Neural progenitor cell (in vitro differentiated cells): ENCODE measurements at regions not wholly inside any gene's neighbourhood (a gene's known extent, or its start where the extent isn't known, plus 50 kb on each side); places are given as distances from the start of the nearest gene placed in this dataset.
A peak's percentile ranks its signal among the peaks of the same experiment; 100 is the strongest.

Experiments
- DNase-seq: peaks from one replicate; pipeline ENCODE4 v3.0.0-alpha.2; 2016; ENCODE audit warnings: low spot score
- H2AFZ ChIP-seq: fragments of 200-600 bp; sonication (generic); replicated peaks from 2 replicates; pipeline ENCODE4 v1.6.1; 2016; ENCODE audit warnings: antibody characterized with exemption
- H3F3A ChIP-seq: fragments of 200-600 bp; sonication (generic); 2 replicates; pipeline ENCODE4 v1.6.1; 2016; ENCODE audit warnings: antibody characterized with exemption, low read depth
- H3K27ac ChIP-seq: fragments of 200-600 bp; sonication (generic); 2 replicates; pipeline ENCODE4 v1.5.1; 2016; ENCODE audit warnings: mild to moderate bottlenecking
- H3K27me3 ChIP-seq: fragments of 200-600 bp; sonication (generic); 2 replicates; pipeline ENCODE4 v1.6.1; 2016; ENCODE audit warnings: mild to moderate bottlenecking, moderate library complexity
- H3K36me3 ChIP-seq: fragments of 200-600 bp; sonication (generic); 2 replicates; pipeline ENCODE4 v1.5.1; 2016
- H3K4me1 ChIP-seq: fragments of 200-600 bp; sonication (generic); 2 replicates; pipeline ENCODE4 v1.6.1; 2016; ENCODE audit warnings: mixed run types
- H3K4me2 ChIP-seq: fragments of 200-600 bp; sonication (generic); 2 replicates; pipeline ENCODE4 v1.6.1; 2016
- H3K4me3 ChIP-seq: fragments of 200-600 bp; sonication (generic); 2 replicates; pipeline ENCODE4 v1.5.1; 2016
- H3K79me2 ChIP-seq: fragments of 200-600 bp; sonication (generic); 2 replicates; pipeline ENCODE4 v1.6.1; 2016; ENCODE audit warnings: low read depth
- H3K9ac ChIP-seq: fragments of 200-600 bp; sonication (generic); 2 replicates; pipeline ENCODE4 v1.6.1; 2016
- H3K9me3 ChIP-seq: fragments of 200-600 bp; sonication (generic); 2 replicates; pipeline ENCODE4 v1.5.1; 2016; ENCODE audit warnings: low read depth
- H4K20me1 ChIP-seq: fragments of 200-600 bp; sonication (generic); 2 replicates; pipeline ENCODE4 v1.6.1; 2016; ENCODE audit warnings: low read depth
- H3K27ac Mint-ChIP-seq: 3 replicates; pipeline ENCODE4 v1.8.0; 2021; ENCODE audit warnings: mixed read lengths
- H3K27me3 Mint-ChIP-seq: 2 replicates; pipeline ENCODE4 v1.8.0; 2022; ENCODE audit warnings: low read depth, mild to moderate bottlenecking, inconsistent platforms, moderate library complexity, mixed read lengths; ENCODE audit not compliant: insufficient read depth
- H3K36me3 Mint-ChIP-seq: 3 replicates; pipeline ENCODE4 v1.8.0; 2021; ENCODE audit warnings: mixed read lengths
- H3K4me1 Mint-ChIP-seq: 3 replicates; pipeline ENCODE4 v1.8.0; 2021; ENCODE audit warnings: mixed read lengths
- H3K4me3 Mint-ChIP-seq: 3 replicates; pipeline ENCODE4 v1.8.0; 2021; ENCODE audit warnings: mild to moderate bottlenecking, moderate library complexity, mixed read lengths
- H3K9me3 Mint-ChIP-seq: 3 replicates; pipeline ENCODE4 v1.8.0; 2020; ENCODE audit warnings: mixed read lengths
- CTCF ChIP-seq: fragments of 200-600 bp; sonication (generic); IDR thresholded peaks from 2 replicates; pipeline ENCODE4 v1.5.1; 2017; ENCODE audit warnings: antibody characterized with exemption, mild to moderate bottlenecking
- EZH2 ChIP-seq: fragments of 200-600 bp; sonication (generic); IDR thresholded peaks from 2 replicates; pipeline ENCODE4 v1.6.1; 2017; ENCODE audit warnings: antibody characterized with exemption, mild to moderate bottlenecking, moderate library complexity
- EZH2phosphoT487 ChIP-seq: fragments of 200-600 bp; sonication (generic); IDR thresholded peaks from 2 replicates; pipeline ENCODE4 v1.6.1; 2017; ENCODE audit warnings: antibody characterized with exemption

- Histone ChIP-seq H3K27me3 (no peaks in the 10 kb centered on the region), H3K27ac (no peak overlapping the region), H4K20me1 (no peaks in the 10 kb centered on the region), H3F3A (no peaks in the 10 kb centered on the region), H3K79me2 (no peaks in the 10 kb centered on the region), H3K9me3 (peaks cover 11% of the 10 kb centered on the region), H2AFZ (no peak overlapping the region), H3K36me3 (no peaks in the 10 kb centered on the region), H3K4me3 (no peak overlapping the region), H3K4me2 (no peak overlapping the region), H3K4me1 (peaks cover 12% of the 10 kb centered on the region), H3K9ac (no peak overlapping the region)
- no peak overlapping the region for H3K27ac Mint-ChIP-seq
- DNase-seq: no peak
- TF ChIP-seq EZH2 (no peak), EZH2phosphoT487 (no peak)
- no peak overlapping the region for H3K4me3 Mint-ChIP-seq
- H3K9me3 Mint-ChIP-seq: peaks cover 30% of the 10 kb centered on the region
- H3K4me1 Mint-ChIP-seq: peaks cover 16% of the 10 kb centered on the region
- H3K36me3 Mint-ChIP-seq: no peaks in the 10 kb centered on the region
- H3K27me3 Mint-ChIP-seq: peaks cover 4% of the 10 kb centered on the region
These were observed 525.9 kb downstream of the EBF1 start for GRCh38 chr5:158573829-158574228.

GRCh38 chr5:158570502-158570901 lies 529.2 kb downstream of the EBF1 start:
- Histone ChIP-seq H3K9ac (no peak overlapping the region), H3F3A (no peaks in the 10 kb centered on the region), H3K27me3 (no peaks in the 10 kb centered on the region), H3K4me1 (peaks cover 12% of the 10 kb centered on the region), H3K79me2 (no peaks in the 10 kb centered on the region), H3K4me3 (no peak overlapping the region), H4K20me1 (no peaks in the 10 kb centered on the region), H3K36me3 (no peaks in the 10 kb centered on the region), H2AFZ (no peak overlapping the region), H3K27ac (no peak overlapping the region), H3K9me3 (no peaks in the 10 kb centered on the region), H3K4me2 (no peak overlapping the region)
- H3K27ac Mint-ChIP-seq: no peak overlapping the region
- DNase-seq: no peak
- H3K4me1 Mint-ChIP-seq: peaks cover 16% of the 10 kb centered on the region
- no peaks in the 10 kb centered on the region for H3K36me3 Mint-ChIP-seq
- H3K4me3 Mint-ChIP-seq: no peak overlapping the region
- peaks cover 10% of the 10 kb centered on the region for H3K9me3 Mint-ChIP-seq
- peaks cover 4% of the 10 kb centered on the region for H3K27me3 Mint-ChIP-seq
- TF ChIP-seq EZH2phosphoT487 (no peak), CTCF (no peak), EZH2 (no peak)

- Mint-ChIP-seq H3K36me3 (no peaks in the 10 kb centered on the region), H3K4me1 (peaks cover 16% of the 10 kb centered on the region), H3K27ac (peak overlapping the region; percentile 70), H3K27me3 (peaks cover 4% of the 10 kb centered on the region), H3K4me3 (no peak overlapping the region), H3K9me3 (peaks cover 10% of the 10 kb centered on the region)
- H3K27ac ChIP-seq: no peak overlapping the region
- no peaks in the 10 kb centered on the region for H3K27me3 ChIP-seq
- no peaks in the 10 kb centered on the region for H3F3A ChIP-seq
- peak; percentile 78 for DNase-seq
- H3K79me2 ChIP-seq: no peaks in the 10 kb centered on the region
- TF ChIP-seq CTCF (no peak), EZH2phosphoT487 (no peak), EZH2 (no peak)
- H4K20me1 ChIP-seq: no peaks in the 10 kb centered on the region
- H2AFZ ChIP-seq: no peak overlapping the region
- no peaks in the 10 kb centered on the region for H3K9me3 ChIP-seq
- H3K9ac ChIP-seq: no peak overlapping the region
- H3K36me3 ChIP-seq: no peaks in the 10 kb centered on the region
- no peak overlapping the region for H3K4me2 ChIP-seq
- no peak overlapping the region for H3K4me3 ChIP-seq
- H3K4me1 ChIP-seq: peaks cover 12% of the 10 kb centered on the region
These were observed 530.2 kb downstream of the EBF1 start for GRCh38 chr5:158569534-158569933.

GRCh38 chr5:158565017-158565789 lies 534.5 kb downstream of the EBF1 start:
- H3K9me3 ChIP-seq: no peaks in the 10 kb centered on the region
- no peak overlapping the region for H3K27ac Mint-ChIP-seq
- no peak for DNase-seq
- H3K36me3 ChIP-seq: no peaks in the 10 kb centered on the region
- H2AFZ ChIP-seq: no peak overlapping the region
- no peak overlapping the region for H3K4me3 Mint-ChIP-seq
- peaks cover 4% of the 10 kb centered on the region for H3K27me3 Mint-ChIP-seq
- TF ChIP-seq CTCF (no peak), EZH2 (no peak), EZH2phosphoT487 (no peak)
- H3K27me3 ChIP-seq: no peaks in the 10 kb centered on the region
- peaks cover 3% of the 10 kb centered on the region for H3K9me3 Mint-ChIP-seq
- peaks cover 19% of the 10 kb centered on the region for H3K4me1 Mint-ChIP-seq
- peaks cover 12% of the 10 kb centered on the region for H3K4me1 ChIP-seq
- H3F3A ChIP-seq: no peaks in the 10 kb centered on the region
- no peaks in the 10 kb centered on the region for H3K79me2 ChIP-seq
- no peaks in the 10 kb centered on the region for H3K36me3 Mint-ChIP-seq
- no peak overlapping the region for H3K27ac ChIP-seq
- no peak overlapping the region for H3K4me2 ChIP-seq
- H3K4me3 ChIP-seq: no peak overlapping the region
- no peak overlapping the region for H3K9ac ChIP-seq
- H4K20me1 ChIP-seq: no peaks in the 10 kb centered on the region
